ENCODE measurements at regions not wholly inside any gene's neighbourhood (a gene's known extent, or its start where the extent isn't known, plus 50 kb on each side); places are given as distances from the start of the nearest gene placed in this dataset.
"Not testable (repeated sequence)": the region's sequence is repeated elsewhere in the genome, so short reads cannot be mapped to it uniquely, and the experiment has no call there.

GRCh38 chr2:129803032-129803431 lies 176.4 kb upstream of the RAB6C start:
- Histone ChIP-seq H3K9me3 (no peaks in the 10 kb centered on the region), H3K27me3 (no peaks in the 10 kb centered on the region), H3K36me3 (no peaks in the 10 kb centered on the region), H3K4me1 (no peaks in the 10 kb centered on the region), H3K27ac (no peak overlapping the region), H3K4me3 (no peak overlapping the region)
- no peak for TF ChIP-seq CTCF (IDR thresholded peaks at IDR 0.05)
- TF ChIP-seq EP300 (IDR thresholded peaks at IDR 0.05): no peak
- TF ChIP-seq POLR2A (IDR thresholded peaks at IDR 0.05): no peak
- WGBS, 2 donors: 70 to 96% methylated on average over 1 of the region's 1 CpG
- DNase-seq (ENCODE audit: low spot score in 2 of 2): no peak

- Histone ChIP-seq H3K4me3 (no peak overlapping the region), H3K27ac (no peak overlapping the region), H3K9me3 (no peaks in the 10 kb centered on the region), H3K4me1 (no peaks in the 10 kb centered on the region), H3K27me3 (no peaks in the 10 kb centered on the region), H3K36me3 (no peaks in the 10 kb centered on the region)
- 85 to 88% methylated on average over 3 of the region's 3 CpGs for WGBS, 2 donors
- TF ChIP-seq CTCF (IDR thresholded peaks at IDR 0.05): no peak
- no peak for TF ChIP-seq POLR2A (IDR thresholded peaks at IDR 0.05)
- no peak for TF ChIP-seq EP300 (IDR thresholded peaks at IDR 0.05)
- DNase-seq (ENCODE audit: low spot score in 2 of 2): no peak
Observed at GRCh38 chr2:129803871-129804270, 175.6 kb upstream of the RAB6C start.

- TF ChIP-seq CTCF (IDR thresholded peaks at IDR 0.05) (no peak), POLR2A (IDR thresholded peaks at IDR 0.05) (no peak), EP300 (IDR thresholded peaks at IDR 0.05) (no peak)
- 78% methylated on average over 11 of the region's 11 CpGs for WGBS, 2 donors
- Histone ChIP-seq H3K27me3 (no peaks in the 10 kb centered on the region), H3K36me3 (no peaks in the 10 kb centered on the region), H3K4me1 (no peaks in the 10 kb centered on the region), H3K4me3 (no peak overlapping the region), H3K9me3 (no peaks in the 10 kb centered on the region), H3K27ac (no peak overlapping the region)
- no peak for DNase-seq (ENCODE audit: low spot score in 2 of 2)
Observed at GRCh38 chr2:129805899-129806298, 173.6 kb upstream of the RAB6C start.

GRCh38 chr2:129806317-129806716 lies 173.1 kb upstream of the RAB6C start:
- H3K4me1 ChIP-seq: no peaks in the 10 kb centered on the region
- H3K9me3 ChIP-seq: no peaks in the 10 kb centered on the region
- TF ChIP-seq CTCF (IDR thresholded peaks at IDR 0.05) (no peak), POLR2A (IDR thresholded peaks at IDR 0.05) (no peak), EP300 (IDR thresholded peaks at IDR 0.05) (no peak)
- 60 to 67% methylated on average over 8 of the region's 8 CpGs for WGBS, 2 donors
- no peaks in the 10 kb centered on the region for H3K36me3 ChIP-seq
- no peak overlapping the region for H3K27ac ChIP-seq
- no peak overlapping the region for H3K4me3 ChIP-seq
- H3K27me3 ChIP-seq: no peaks in the 10 kb centered on the region
- no peak for DNase-seq (ENCODE audit: low spot score in 2 of 2)

GRCh38 chr2:129806990-129807389 lies 172.5 kb upstream of the RAB6C start:
- WGBS, 2 donors: 48 to 57% methylated on average over 7 of the region's 7 CpGs
- DNase-seq (ENCODE audit: low spot score in 2 of 2): no peak

GRCh38 chr2:129807642-129808338 lies 171.7 kb upstream of the RAB6C start:
- WGBS, 2 donors: 74 to 76% methylated on average over 20 to 22 of the region's 22 CpGs
- not testable (repeated sequence) for DNase-seq (ENCODE audit: low spot score in 2 of 2)

More at GRCh38 chr2:129806990-129807389, 172.5 kb upstream of the RAB6C start:
- Histone ChIP-seq H3K4me1 (no peaks in the 10 kb centered on the region), H3K27ac (no peak overlapping the region), H3K4me3 (no peak overlapping the region), H3K36me3 (no peaks in the 10 kb centered on the region), H3K9me3 (no peaks in the 10 kb centered on the region), H3K27me3 (no peaks in the 10 kb centered on the region)
- TF ChIP-seq CTCF (IDR thresholded peaks at IDR 0.05) (no peak), POLR2A (IDR thresholded peaks at IDR 0.05) (no peak), EP300 (IDR thresholded peaks at IDR 0.05) (no peak)

More at GRCh38 chr2:129807642-129808338, 171.7 kb upstream of the RAB6C start:
- not testable (repeated sequence) for H3K27ac ChIP-seq, H3K9me3 ChIP-seq, H3K27me3 ChIP-seq, H3K36me3 ChIP-seq, H3K4me1 ChIP-seq, H3K4me3 ChIP-seq
